Astrocyte (in vitro differentiated cells and primary cell): ENCODE measurements at regions not wholly inside any gene's neighbourhood (a gene's known extent, or its start where the extent isn't known, plus 50 kb on each side); places are given as distances from the start of the nearest gene placed in this dataset.

Experiments used
- DNase-seq: peaks from one replicate; pipeline ENCODE4 v3.0.0-alpha.2; 2010; ENCODE audit warnings: low read depth
- FAIRE-seq: peaks from 2 replicates; lab custom pipeline; 2011; peaks lifted over from hg19 to GRCh38; lab: Jason Lieb, UNC
- H2AFZ ChIP-seq: 2 replicates; pipeline ENCODE4 v1.6.0; 2012; ENCODE audit warnings: low read depth, low read length, inconsistent platforms
- H3K27ac ChIP-seq: 2 replicates; pipeline ENCODE4 v1.5.1; 2011; ENCODE audit warnings: low read depth, low read length, inconsistent platforms
- H3K27me3 ChIP-seq: 2 replicates; pipeline ENCODE4 v1.6.0; 2011; ENCODE audit warnings: low read length, inconsistent platforms; ENCODE audit not compliant: insufficient read depth
- H3K36me3 ChIP-seq: 2 replicates; pipeline ENCODE4 v1.5.1; 2011; ENCODE audit warnings: low read length, inconsistent platforms; ENCODE audit not compliant: insufficient read depth
- H3K4me1 ChIP-seq: 2 replicates; pipeline ENCODE4 v1.5.1; 2011; ENCODE audit warnings: low read length, inconsistent platforms; ENCODE audit not compliant: insufficient read depth
- H3K4me2 ChIP-seq: 2 replicates; pipeline ENCODE4 v1.6.0; 2012; ENCODE audit warnings: low read length, inconsistent platforms
- H3K4me3 ChIP-seq: 2 replicates; pipeline ENCODE4 v1.5.1; 2011; ENCODE audit warnings: low read depth, mild to moderate bottlenecking, low read length, inconsistent platforms; ENCODE audit not compliant: insufficient read depth
- H3K79me2 ChIP-seq: 2 replicates; pipeline ENCODE4 v1.6.0; 2012; ENCODE audit warnings: mild to moderate bottlenecking, low read length, inconsistent platforms; ENCODE audit not compliant: insufficient read depth
- H3K9ac ChIP-seq: 2 replicates; pipeline ENCODE4 v1.6.0; 2012; ENCODE audit warnings: mild to moderate bottlenecking, low read length, inconsistent platforms
- H3K9me3 ChIP-seq: 2 replicates; pipeline ENCODE4 v1.5.1; 2012; ENCODE audit warnings: low read depth, mild to moderate bottlenecking, low read length, inconsistent platforms; ENCODE audit not compliant: insufficient read depth
- H4K20me1 ChIP-seq: 2 replicates; pipeline ENCODE4 v1.6.0; 2012; ENCODE audit warnings: low read length, inconsistent platforms; ENCODE audit not compliant: insufficient read depth
- H3K27ac Mint-ChIP-seq: one replicate; pipeline ENCODE4 v1.8.0; 2021; ENCODE audit warnings: mild to moderate bottlenecking, mixed read lengths; ENCODE audit not compliant: unreplicated experiment
- H3K27me3 Mint-ChIP-seq: one replicate; pipeline ENCODE4 v1.8.0; 2021; ENCODE audit warnings: low read depth, mixed read lengths; ENCODE audit not compliant: unreplicated experiment
- H3K36me3 Mint-ChIP-seq: one replicate; pipeline ENCODE4 v1.8.0; 2021; ENCODE audit warnings: low read depth, mixed read lengths; ENCODE audit not compliant: unreplicated experiment
- H3K4me1 Mint-ChIP-seq: one replicate; pipeline ENCODE4 v1.8.0; 2021; ENCODE audit warnings: low read depth, mixed read lengths; ENCODE audit not compliant: unreplicated experiment
- H3K4me3 Mint-ChIP-seq: one replicate; pipeline ENCODE4 v1.8.0; 2021; ENCODE audit warnings: mild to moderate bottlenecking, moderate library complexity, mixed read lengths; ENCODE audit not compliant: unreplicated experiment
- H3K9me3 Mint-ChIP-seq: one replicate; pipeline ENCODE4 v1.8.0; 2021; ENCODE audit warnings: mild to moderate bottlenecking, mixed read lengths; ENCODE audit not compliant: unreplicated experiment
- CTCF ChIP-seq: IDR thresholded peaks from 2 replicates; pipeline ENCODE4 v1.5.1; 2011; ENCODE audit warnings: low read depth, mild to moderate bottlenecking, inconsistent platforms, low read length, moderate library complexity; ENCODE audit not compliant: insufficient read depth
- EZH2 ChIP-seq: IDR thresholded peaks from 2 replicates; pipeline ENCODE4 v1.6.1; 2012; ENCODE audit warnings: mild to moderate bottlenecking, low read length, inconsistent platforms; ENCODE audit not compliant: insufficient read depth

- TF ChIP-seq CTCF: no peak
- TF ChIP-seq EZH2: no peak
- no peak overlapping the region for H2AFZ ChIP-seq
- H3K27me3 Mint-ChIP-seq: no peaks in the 10 kb centered on the region
- H3K4me1 ChIP-seq: no peaks in the 10 kb centered on the region
- H3K9me3 Mint-ChIP-seq: no peaks in the 10 kb centered on the region
- no peak overlapping the region for H3K27ac Mint-ChIP-seq
- no peak overlapping the region for H3K4me3 Mint-ChIP-seq
- FAIRE-seq (no peak), DNase-seq (no peak)
- no peak overlapping the region for H3K4me2 ChIP-seq
- H3K9ac ChIP-seq: no peak overlapping the region
- no peaks in the 10 kb centered on the region for H3K79me2 ChIP-seq
- no peaks in the 10 kb centered on the region for H3K36me3 ChIP-seq
- no peak overlapping the region for H3K4me3 ChIP-seq
- peaks cover 3% of the 10 kb centered on the region for H3K4me1 Mint-ChIP-seq
- H3K27ac ChIP-seq: no peak overlapping the region
- H3K36me3 Mint-ChIP-seq: no peaks in the 10 kb centered on the region
- H3K27me3 ChIP-seq: no peaks in the 10 kb centered on the region
- H3K9me3 ChIP-seq: no peaks in the 10 kb centered on the region
- no peaks in the 10 kb centered on the region for H4K20me1 ChIP-seq
Observed at GRCh38 chr17:71431146-71431545, 689.7 kb upstream of the SOX9 start.

- no peaks in the 10 kb centered on the region for H3K27me3 Mint-ChIP-seq
- Histone ChIP-seq H3K4me1 (no peaks in the 10 kb centered on the region), H3K9ac (no peak overlapping the region), H3K4me2 (no peak overlapping the region), H2AFZ (no peak overlapping the region), H3K9me3 (no peaks in the 10 kb centered on the region), H3K27me3 (no peaks in the 10 kb centered on the region), H3K36me3 (no peaks in the 10 kb centered on the region), H4K20me1 (no peaks in the 10 kb centered on the region), H3K4me3 (no peak overlapping the region), H3K27ac (no peak overlapping the region), H3K79me2 (no peaks in the 10 kb centered on the region)
- no peak overlapping the region for H3K4me3 Mint-ChIP-seq
- H3K4me1 Mint-ChIP-seq: peaks cover 10% of the 10 kb centered on the region
- FAIRE-seq (no peak), DNase-seq (no peak)
- no peaks in the 10 kb centered on the region for H3K36me3 Mint-ChIP-seq
- no peak overlapping the region for H3K27ac Mint-ChIP-seq
- no peak for TF ChIP-seq CTCF
- no peak for TF ChIP-seq EZH2
- H3K9me3 Mint-ChIP-seq: no peaks in the 10 kb centered on the region
Observed at GRCh38 chr17:71432378-71433315, 688.2 kb upstream of the SOX9 start.

GRCh38 chr17:71434716-71435115 is 686.1 kb upstream of the SOX9 start:
- H3K27ac ChIP-seq: no peak overlapping the region
- no peaks in the 10 kb centered on the region for H4K20me1 ChIP-seq
- H2AFZ ChIP-seq: no peak overlapping the region
- no peaks in the 10 kb centered on the region for H3K9me3 Mint-ChIP-seq
- peaks cover 16% of the 10 kb centered on the region for H3K4me1 ChIP-seq
- H3K9ac ChIP-seq: no peak overlapping the region
- H3K4me3 Mint-ChIP-seq: no peak overlapping the region
- no peak overlapping the region for H3K4me2 ChIP-seq
- H3K4me1 Mint-ChIP-seq: peaks cover 26% of the 10 kb centered on the region
- H3K9me3 ChIP-seq: no peaks in the 10 kb centered on the region
- no peaks in the 10 kb centered on the region for H3K36me3 ChIP-seq
- DNase-seq (no peak), FAIRE-seq (no peak)
- no peaks in the 10 kb centered on the region for H3K79me2 ChIP-seq
- no peak overlapping the region for H3K27ac Mint-ChIP-seq
- no peak overlapping the region for H3K4me3 ChIP-seq
- no peaks in the 10 kb centered on the region for H3K36me3 Mint-ChIP-seq
- no peaks in the 10 kb centered on the region for H3K27me3 Mint-ChIP-seq
- H3K27me3 ChIP-seq: no peaks in the 10 kb centered on the region
- no peak for TF ChIP-seq EZH2
- TF ChIP-seq CTCF: no peak
